ENCODE measurements at regions not wholly inside any gene's neighbourhood (a gene's known extent, or its start where the extent isn't known, plus 50 kb on each side); places are given as distances from the start of the nearest gene placed in this dataset.
"Not testable (repeated sequence)": the region's sequence is repeated elsewhere in the genome, so short reads cannot be mapped to it uniquely, and the experiment has no call there.

DNA sequence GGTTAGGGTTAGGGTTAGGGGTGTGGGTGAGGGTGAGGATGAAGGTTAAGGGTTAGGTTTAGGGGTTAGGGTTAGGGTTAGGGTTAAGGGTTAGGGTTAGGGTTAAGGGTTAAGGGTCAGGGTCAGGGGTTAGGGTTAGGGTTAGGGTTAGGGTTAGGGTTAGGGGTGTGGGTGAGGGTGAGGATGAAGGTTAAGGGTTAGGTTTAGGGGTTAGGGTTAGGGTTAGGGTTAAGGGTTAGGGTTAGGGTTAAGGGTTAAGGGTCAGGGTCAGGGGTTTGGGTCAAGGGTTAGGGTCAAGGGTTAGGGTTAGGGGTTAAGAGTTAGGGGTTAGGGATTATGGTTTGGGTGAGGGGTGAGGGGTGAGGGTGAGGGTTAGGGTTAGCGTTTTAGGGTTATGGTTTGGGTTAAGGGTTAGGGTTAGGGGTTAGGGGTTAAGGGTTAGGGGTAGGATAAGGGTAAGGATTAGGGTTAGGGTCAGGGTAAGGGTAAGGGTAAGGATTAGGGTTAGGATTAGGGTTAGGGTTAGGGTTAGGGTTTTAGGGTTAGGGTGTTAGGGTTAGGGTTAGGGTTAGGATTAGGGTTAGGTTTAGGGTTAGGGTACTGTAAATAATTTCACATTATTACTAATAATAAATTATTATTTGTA, 214.0 kb downstream of the LMLN start:
- not testable (repeated sequence) for H3K36me3 Mint-ChIP-seq (ENCODE audit: low read depth); H3K27me3 Mint-ChIP-seq; H3K4me3 Mint-ChIP-seq; H3K27ac Mint-ChIP-seq; H3K9me3 Mint-ChIP-seq; H3K4me1 Mint-ChIP-seq (ENCODE audit: low read depth)

Data from stimulated activated naive CD8-positive, alpha-beta T cell treated with anti-CD3 and anti-CD28 coated beads, Interleukin-15, Interleukin-2, amounts not matched to agents 100 ng/mL and 50 ng/mL, for 24 hours (primary cell).